CD14-positive monocyte (primary cell): ENCODE measurements at regions not wholly inside any gene's neighbourhood (a gene's known extent, or its start where the extent isn't known, plus 50 kb on each side); places are given as distances from the start of the nearest gene placed in this dataset.

ENCODE experiments used
- DNase-seq, 3 donors: peaks; one replicate each; pipeline ENCODE4 v3.0.0-alpha.2; 2011 to 2022
- H2AFZ ChIP-seq: 2 replicates; pipeline ENCODE4 v1.6.0; 2012; ENCODE audit warnings: mild to moderate bottlenecking, low read depth, low read length, inconsistent platforms; ENCODE audit not compliant: insufficient read depth, poor library complexity, severe bottlenecking
- H3K27ac ChIP-seq, 2 donors: 1 replicate in 1 of 2; 2 replicates in 1 of 2; pipeline ENCODE4 v1.5.1; 2012 to 2013; ENCODE audit warnings: low read length in 2 of 2, control low read depth in 1 of 2, inconsistent platforms in 1 of 2, low read depth in 1 of 2, mild to moderate bottlenecking in 1 of 2
- H3K27me3 ChIP-seq, 2 donors: one replicate each; pipeline versions ENCODE4 v1.6.0 to v1.6.1; 2011 to 2013; ENCODE audit warnings: low read length in 2 of 2; ENCODE audit not compliant: control insufficient read depth in 2 of 2, insufficient read depth in 2 of 2
- H3K36me3 ChIP-seq, 2 donors: replicated peaks in 1 of 2; 1 replicate in 1 of 2; 2 replicates in 1 of 2; pipeline versions ENCODE4 v1.5.1 to v1.6.1; 2012 to 2013; ENCODE audit warnings: low read length in 2 of 2, control low read depth in 1 of 2, inconsistent platforms in 1 of 2, mild to moderate bottlenecking in 1 of 2; ENCODE audit not compliant: insufficient read depth in 2 of 2, control insufficient read depth in 1 of 2
- H3K4me1 ChIP-seq, 2 donors: 1 replicate in 1 of 2; 2 replicates in 1 of 2; pipeline versions ENCODE4 v1.5.1 to v1.6.1; 2012 to 2013; ENCODE audit warnings: low read length in 2 of 2, control low read depth in 1 of 2, inconsistent platforms in 1 of 2, mild to moderate bottlenecking in 1 of 2, moderate library complexity in 1 of 2; ENCODE audit not compliant: insufficient read depth in 2 of 2, control insufficient read depth in 1 of 2
- H3K4me2 ChIP-seq: replicated peaks from 2 replicates; pipeline ENCODE3; 2012; ENCODE audit warnings: low read length, moderate library complexity, mild to moderate bottlenecking; ENCODE audit not compliant: poor library complexity, severe bottlenecking; ENCODE audit errors: extremely low read depth
- H3K4me3 ChIP-seq, 3 experiments: fragments of 200-600 bp in 1 of 3; sonication (generic) in 1 of 3; replicated peaks in 1 of 3; 1 replicate in 2 of 3; 2 replicates in 1 of 3; pipeline ENCODE4 v1.5.1; 2011 to 2013; ENCODE audit warnings: low read length in 3 of 3, mild to moderate bottlenecking in 3 of 3, control low read depth in 2 of 3, low read depth in 2 of 3, inconsistent platforms in 1 of 3, moderate library complexity in 1 of 3
- H3K79me2 ChIP-seq: 2 replicates; pipeline ENCODE4 v1.6.0; 2012; ENCODE audit warnings: mild to moderate bottlenecking, control low read depth, inconsistent platforms, low read length, moderate library complexity; ENCODE audit not compliant: insufficient read depth
- H3K9ac ChIP-seq: 2 replicates; pipeline ENCODE4 v1.6.0; 2017; ENCODE audit warnings: low read length, mild to moderate bottlenecking; ENCODE audit not compliant: insufficient read depth, poor library complexity, severe bottlenecking
- H3K9me3 ChIP-seq, 2 donors: replicated peaks in 1 of 2; 1 replicate in 1 of 2; 2 replicates in 1 of 2; pipeline versions ENCODE4 v1.5.1 to v1.6.1; 2012 to 2013; ENCODE audit warnings: low read length in 2 of 2, control low read depth in 1 of 2; ENCODE audit not compliant: control insufficient read depth in 1 of 2, insufficient read depth in 1 of 2
- H4K20me1 ChIP-seq: 2 replicates; pipeline ENCODE4 v1.6.0; 2012; ENCODE audit warnings: mild to moderate bottlenecking, low read length, control low read depth, moderate library complexity; ENCODE audit not compliant: insufficient read depth
- H3K27ac Mint-ChIP-seq, 7 donors: one replicate each; pipeline ENCODE4 v1.8.0; 2020; ENCODE audit warnings: mild to moderate bottlenecking in 7 of 7, mixed read lengths in 7 of 7, moderate library complexity in 6 of 7, inconsistent platforms in 2 of 7
- H3K27me3 Mint-ChIP-seq, 3 donors: one replicate each; pipeline ENCODE4 v1.8.0; 2021 to 2022; ENCODE audit warnings: low read depth in 3 of 3, mild to moderate bottlenecking in 3 of 3, mixed read lengths in 3 of 3, moderate library complexity in 3 of 3, inconsistent platforms in 1 of 3
- H3K36me3 Mint-ChIP-seq, 2 donors: one replicate each; pipeline ENCODE4 v1.8.0; 2020; ENCODE audit warnings: mixed read lengths in 2 of 2, inconsistent platforms in 1 of 2, mild to moderate bottlenecking in 1 of 2
- H3K4me1 Mint-ChIP-seq: one replicate; pipeline ENCODE4 v1.8.0; 2020; ENCODE audit warnings: mild to moderate bottlenecking, mixed read lengths
- H3K4me3 Mint-ChIP-seq, 2 donors: one replicate each; pipeline ENCODE4 v1.8.0; 2020; ENCODE audit warnings: mild to moderate bottlenecking in 2 of 2, mixed read lengths in 2 of 2, moderate library complexity in 1 of 2
- H3K9me3 Mint-ChIP-seq, 7 donors: one replicate each; pipeline ENCODE4 v1.8.0; 2020 to 2022; ENCODE audit warnings: mixed read lengths in 7 of 7, mild to moderate bottlenecking in 6 of 7, moderate library complexity in 6 of 7, inconsistent platforms in 2 of 7
- WGBS: methylation state at CpG from one replicate; pipeline ENCODE4 v1.1.5; 2013; ENCODE audit warnings: missing lambda C conversion rate; ENCODE audit not compliant: insufficient coverage; 5-methylcytosine and 5-hydroxymethylcytosine counted together
- intact Hi-C, 2 donors: fragments of 100-400 bp; cut with micrococcal nuclease; formaldehyde crosslinking; loops; one replicate each; pipeline versions ENCODE4 v1.15.0 to v1.15.1; 2023
- TF ChIP-seq, protein P1 (sequence below): fragments of 200-600 bp; IDR thresholded peaks from one replicate; pipeline ENCODE4 v1.8.0; 2022; ENCODE audit warnings: antibody characterized with exemption, mild to moderate bottlenecking

DNA sequence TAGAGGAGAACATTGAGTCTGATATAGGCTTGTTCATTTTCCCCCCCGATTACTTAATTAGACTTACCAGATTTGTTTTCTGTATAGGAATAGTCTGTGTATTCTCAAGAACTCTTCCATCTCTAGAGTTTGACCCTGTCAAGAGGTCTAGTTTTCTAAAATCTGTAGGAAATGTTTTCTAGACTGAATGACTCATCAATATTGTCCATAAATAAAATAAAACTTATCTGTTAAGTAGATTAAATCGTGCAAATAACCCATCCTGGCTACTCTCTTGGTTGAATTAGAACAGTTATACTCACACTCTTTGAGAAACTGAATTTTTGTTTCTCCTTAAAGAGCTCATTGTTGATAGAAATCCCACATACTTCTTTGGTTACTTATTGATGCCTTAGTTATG lies 299.2 kb upstream of the CWC22 start:
- no peaks in the 10 kb centered on the region for H3K4me1 Mint-ChIP-seq
- WGBS = no CpG with 5 or more reads among the region's 2 CpGs

DNA sequence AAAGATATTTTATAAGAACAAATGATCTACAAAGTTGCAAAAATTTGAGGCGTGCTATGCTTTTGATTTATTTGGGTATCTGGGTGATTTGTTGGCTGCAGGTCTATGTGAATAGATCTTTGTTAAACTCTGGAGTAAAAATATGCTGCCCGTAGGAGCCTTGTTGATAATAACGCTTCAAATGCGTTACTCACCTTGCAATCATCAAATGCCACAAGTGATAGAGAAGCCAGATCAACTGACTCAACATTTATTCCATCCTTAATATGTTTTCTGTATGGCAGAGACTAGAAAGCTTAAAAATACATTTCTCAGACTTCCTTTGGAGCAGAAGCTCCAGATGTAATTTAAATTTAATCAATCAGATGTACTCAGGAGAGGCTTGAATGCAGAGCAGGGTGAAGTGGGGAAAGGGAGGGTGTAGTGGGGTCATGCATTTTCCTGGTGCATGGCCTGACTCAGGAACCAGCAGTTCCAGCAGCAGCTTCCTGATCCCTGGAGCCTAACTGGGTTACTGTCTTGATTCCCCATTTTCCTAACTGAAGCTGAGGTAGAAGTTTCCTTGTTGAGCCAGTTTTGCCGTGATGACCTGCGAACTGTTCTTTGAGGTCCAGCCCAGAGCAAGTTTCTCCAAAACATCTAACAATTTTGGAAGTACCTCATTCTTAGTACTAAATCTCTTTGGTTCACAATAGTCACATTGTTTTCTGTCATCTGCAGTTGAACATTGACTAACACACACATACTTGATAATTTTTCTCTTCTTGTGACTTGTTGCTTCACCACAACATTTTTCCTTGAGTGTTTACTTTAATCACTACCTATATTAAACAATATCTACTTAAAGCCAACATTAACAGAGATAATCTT lies 284.7 kb upstream of the CWC22 start:
- intact Hi-C loops = no loop called here
- Histone ChIP-seq H3K36me3 (no peaks in the 10 kb centered on the region), H3K27ac (no peak overlapping the region), H4K20me1 (no peaks in the 10 kb centered on the region), H3K79me2 (no peaks in the 10 kb centered on the region), H3K4me2 (no peak overlapping the region), H3K4me3 (no peak overlapping the region), H3K9ac (no peak overlapping the region), H2AFZ (no peak overlapping the region), H3K9me3 (no peaks in the 10 kb centered on the region), H3K4me1 (no peaks in the 10 kb centered on the region), H3K27me3 (no peaks in the 10 kb centered on the region)
- no peak overlapping the region for H3K27ac Mint-ChIP-seq
- H3K9me3 Mint-ChIP-seq = peaks cover 0 to 2% (median 0%) of the 10 kb centered on the region in 7 donors
- H3K36me3 Mint-ChIP-seq = no peaks in the 10 kb centered on the region
- H3K4me1 Mint-ChIP-seq = no peaks in the 10 kb centered on the region
- no peak for DNase-seq
- WGBS = 94% methylated on average over 2 of the region's 6 CpGs
- TF ChIP-seq, protein P1, sequence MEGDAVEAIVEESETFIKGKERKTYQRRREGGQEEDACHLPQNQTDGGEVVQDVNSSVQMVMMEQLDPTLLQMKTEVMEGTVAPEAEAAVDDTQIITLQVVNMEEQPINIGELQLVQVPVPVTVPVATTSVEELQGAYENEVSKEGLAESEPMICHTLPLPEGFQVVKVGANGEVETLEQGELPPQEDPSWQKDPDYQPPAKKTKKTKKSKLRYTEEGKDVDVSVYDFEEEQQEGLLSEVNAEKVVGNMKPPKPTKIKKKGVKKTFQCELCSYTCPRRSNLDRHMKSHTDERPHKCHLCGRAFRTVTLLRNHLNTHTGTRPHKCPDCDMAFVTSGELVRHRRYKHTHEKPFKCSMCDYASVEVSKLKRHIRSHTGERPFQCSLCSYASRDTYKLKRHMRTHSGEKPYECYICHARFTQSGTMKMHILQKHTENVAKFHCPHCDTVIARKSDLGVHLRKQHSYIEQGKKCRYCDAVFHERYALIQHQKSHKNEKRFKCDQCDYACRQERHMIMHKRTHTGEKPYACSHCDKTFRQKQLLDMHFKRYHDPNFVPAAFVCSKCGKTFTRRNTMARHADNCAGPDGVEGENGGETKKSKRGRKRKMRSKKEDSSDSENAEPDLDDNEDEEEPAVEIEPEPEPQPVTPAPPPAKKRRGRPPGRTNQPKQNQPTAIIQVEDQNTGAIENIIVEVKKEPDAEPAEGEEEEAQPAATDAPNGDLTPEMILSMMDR = no peak
- H3K27me3 Mint-ChIP-seq = peaks cover 0 to 1% (median 0%) of the 10 kb centered on the region in 3 donors
- no peak overlapping the region for H3K4me3 Mint-ChIP-seq

More for the DNA sequence above, 299.2 kb upstream of the CWC22 start:
- no peak overlapping the region for H3K27ac Mint-ChIP-seq
- Histone ChIP-seq H3K4me2 (no peak overlapping the region), H3K9ac (no peak overlapping the region), H3K4me1 (no peaks in the 10 kb centered on the region), H3K79me2 (no peaks in the 10 kb centered on the region), H2AFZ (no peak overlapping the region), H3K4me3 (no peak overlapping the region), H3K36me3 (no peaks in the 10 kb centered on the region), H3K27me3 (no peaks in the 10 kb centered on the region), H4K20me1 (no peaks in the 10 kb centered on the region), H3K9me3 (no peaks in the 10 kb centered on the region), H3K27ac (no peak overlapping the region)
- TF ChIP-seq, protein P1 = no peak
- H3K36me3 Mint-ChIP-seq = no peaks in the 10 kb centered on the region
- intact Hi-C loops = no loop called here
- no peaks in the 10 kb centered on the region for H3K27me3 Mint-ChIP-seq
- H3K9me3 Mint-ChIP-seq = peaks cover 0 to 9% (median 4%) of the 10 kb centered on the region in 7 donors
- DNase-seq = no peak
- no peak overlapping the region for H3K4me3 Mint-ChIP-seq
